ENCODE measurements at regions not wholly inside any gene's neighbourhood (a gene's known extent, or its start where the extent isn't known, plus 50 kb on each side); places are given as distances from the start of the nearest gene placed in this dataset.

- H3K4me3 ChIP-seq, result no peak overlapping the region
- H3F3A ChIP-seq (replicated peaks; ENCODE audit: low read depth), result no peaks in the 10 kb centered on the region
- H3K27me3 ChIP-seq (ENCODE audit: insufficient read depth), result no peaks in the 10 kb centered on the region
- ATAC-seq, result no peak
- H3K9me2 ChIP-seq (ENCODE audit: insufficient read depth), result peaks cover under 1% of the 10 kb centered on the region; the same call in 1 of the 2 replicates
- no peaks in the 10 kb centered on the region for H3K4me1 ChIP-seq (ENCODE audit: insufficient read depth)
- Mint-ChIP-seq H3K27ac (no peak overlapping the region), H3K27me3 (ENCODE audit: insufficient read depth, low read depth, poor library complexity) (no peaks in the 10 kb centered on the region), H3K9me3 (no peaks in the 10 kb centered on the region), H3K36me3 (ENCODE audit: low read depth) (no peaks in the 10 kb centered on the region), H3K4me3 (no peak overlapping the region), H3K4me1 (no peaks in the 10 kb centered on the region)
- no peak overlapping the region for H3K27ac ChIP-seq (ENCODE audit: low read depth)
- no peaks in the 10 kb centered on the region for H3K36me3 ChIP-seq (ENCODE audit: insufficient read depth)
- DNase-seq (ENCODE audit: low spot score), result no peak
- no peaks in the 10 kb centered on the region for H4K20me1 ChIP-seq (replicated peaks; ENCODE audit: insufficient read depth)
- TF ChIP-seq ZNF114 (CRISPR knock-in tag; IDR thresholded peaks at IDR 0.05), result no peak
- no peak for TF ChIP-seq EZH2 (IDR thresholded peaks at IDR 0.05; ENCODE audit: low read depth, unreplicated experiment)
- no peak for TF ChIP-seq REST (IDR thresholded peaks at IDR 0.05; ENCODE audit: unreplicated experiment)
- no peak for TF ChIP-seq ZNF462 (CRISPR knock-in tag; IDR thresholded peaks at IDR 0.05)
- TF ChIP-seq ZNF331 (CRISPR knock-in tag; IDR thresholded peaks at IDR 0.05; ENCODE audit: low read depth), result no peak
- H2AFZ ChIP-seq, result no peak overlapping the region
- H3K79me2 ChIP-seq (replicated peaks; ENCODE audit: insufficient read depth), result no peaks in the 10 kb centered on the region
- no peak overlapping the region for H3K4me2 ChIP-seq
These were observed 205.1 kb downstream of the CHIC2 start for GRCh38 chr4:53859305-53859704.

Measured in GM23338 (cell line).